ENCODE measurements at regions not wholly inside any gene's neighbourhood (a gene's known extent, or its start where the extent isn't known, plus 50 kb on each side); places are given as distances from the start of the nearest gene placed in this dataset.

GRCh38 chr5:98259595-98259994 is 513.9 kb upstream of the RGMB start:
- Histone ChIP-seq H3K4me3 (IDR thresholded peaks at IDR 0.05; ENCODE audit: insufficient read depth, low read depth, low read length) (no peak overlapping the region), H3K4me2 (no peak overlapping the region), H3K4me1 (ENCODE audit: low read depth, poor library complexity, severe bottlenecking) (no peaks in the 10 kb centered on the region), H3K9ac (no peak overlapping the region), H2AFZ (ENCODE audit: low read depth) (no peak overlapping the region), H3K79me2 (ENCODE audit: insufficient read depth, low read depth) (no peaks in the 10 kb centered on the region), H3K27ac (no peak overlapping the region), H4K20me1 (ENCODE audit: insufficient read depth) (no peaks in the 10 kb centered on the region), H3K36me3 (ENCODE audit: insufficient read depth) (no peaks in the 10 kb centered on the region), H3K27me3 (ENCODE audit: insufficient read depth, low read depth) (no peaks in the 10 kb centered on the region)
- no peak for TF ChIP-seq CTCF (conservative IDR thresholded peaks at IDR 0.05; ENCODE audit: low read depth, low read length)

- Histone ChIP-seq H3K4me1 (ENCODE audit: low read depth, poor library complexity, severe bottlenecking) (no peaks in the 10 kb centered on the region), H3K79me2 (ENCODE audit: insufficient read depth, low read depth) (no peaks in the 10 kb centered on the region), H2AFZ (ENCODE audit: low read depth) (no peak overlapping the region), H3K9ac (no peak overlapping the region), H3K27me3 (ENCODE audit: insufficient read depth, low read depth) (no peaks in the 10 kb centered on the region), H3K4me3 (IDR thresholded peaks at IDR 0.05; ENCODE audit: insufficient read depth, low read depth, low read length) (no peak overlapping the region), H4K20me1 (ENCODE audit: insufficient read depth) (no peaks in the 10 kb centered on the region), H3K4me2 (no peak overlapping the region), H3K36me3 (ENCODE audit: insufficient read depth) (no peaks in the 10 kb centered on the region), H3K27ac (no peak overlapping the region)
- no peak for TF ChIP-seq CTCF (conservative IDR thresholded peaks at IDR 0.05; ENCODE audit: low read depth, low read length)
Measured at GRCh38 chr5:98263084-98263483, 510.4 kb upstream of the RGMB start.

- H3K9ac ChIP-seq: no peak overlapping the region
- no peaks in the 10 kb centered on the region for H4K20me1 ChIP-seq (ENCODE audit: insufficient read depth)
- no peaks in the 10 kb centered on the region for H3K36me3 ChIP-seq (ENCODE audit: insufficient read depth)
- H3K79me2 ChIP-seq (ENCODE audit: insufficient read depth, low read depth): no peaks in the 10 kb centered on the region
- no peak overlapping the region for H2AFZ ChIP-seq (ENCODE audit: low read depth)
- no peaks in the 10 kb centered on the region for H3K4me1 ChIP-seq (ENCODE audit: low read depth, poor library complexity, severe bottlenecking)
- no peak overlapping the region for H3K4me2 ChIP-seq
- no peak for TF ChIP-seq CTCF (conservative IDR thresholded peaks at IDR 0.05; ENCODE audit: low read depth, low read length)
- no peak overlapping the region for H3K4me3 ChIP-seq (IDR thresholded peaks at IDR 0.05; ENCODE audit: insufficient read depth, low read depth, low read length)
- no peak overlapping the region for H3K27ac ChIP-seq
- H3K27me3 ChIP-seq (ENCODE audit: insufficient read depth, low read depth): no peaks in the 10 kb centered on the region
Measured at GRCh38 chr5:98268162-98268860, 505.2 kb upstream of the RGMB start.

GRCh38 chr5:98275980-98276379 is 497.5 kb upstream of the RGMB start:
- Histone ChIP-seq H3K36me3 (ENCODE audit: insufficient read depth) (no peaks in the 10 kb centered on the region), H3K79me2 (ENCODE audit: insufficient read depth, low read depth) (no peaks in the 10 kb centered on the region), H3K9ac (no peak overlapping the region), H3K4me2 (no peak overlapping the region), H2AFZ (ENCODE audit: low read depth) (no peak overlapping the region), H3K27me3 (ENCODE audit: insufficient read depth, low read depth) (no peaks in the 10 kb centered on the region), H3K4me3 (IDR thresholded peaks at IDR 0.05; ENCODE audit: insufficient read depth, low read depth, low read length) (no peak overlapping the region), H3K4me1 (ENCODE audit: low read depth, poor library complexity, severe bottlenecking) (no peaks in the 10 kb centered on the region), H3K27ac (no peak overlapping the region), H4K20me1 (ENCODE audit: insufficient read depth) (no peaks in the 10 kb centered on the region)
- TF ChIP-seq CTCF (conservative IDR thresholded peaks at IDR 0.05; ENCODE audit: low read depth, low read length): no peak

Data from KMS-11 (cell line).